HepG2 (cell line): ENCODE measurements at regions not wholly inside any gene's neighbourhood (a gene's known extent, or its start where the extent isn't known, plus 50 kb on each side); places are given as distances from the start of the nearest gene placed in this dataset.

Source experiments
- ATAC-seq: fragments of 200-7000 bp; cut with Tn5 transposase; 3 replicates; pipeline ENCODE4 v1.9.1; 2020; ENCODE audit warnings: mild to moderate bottlenecking, moderate library complexity
- BruUV-seq: library from RNA; stranded (reverse); fragments of 400-500 nt; replicated peaks from 2 replicates; lab custom pipeline; 2021; lab: Mats Ljungman, UMichigan
- CTCF ChIA-PET: fragments of 300-600 bp; formaldehyde crosslinking; extraction: SDS; loops from one replicate; lab custom pipeline; 2021; ENCODE audit warnings: low total read pairs, inconsistent platforms, low intra/inter-chr PET ratio; lab: Yijun Ruan, JAX
- POLR2A ChIA-PET: fragments of 350-600 bp; sonication (Branson Sonifier 250); formaldehyde crosslinking; loops from one replicate; lab custom pipeline; 2020; ENCODE audit warnings: antibody characterized with exemption, inconsistent platforms; lab: Yijun Ruan, JAX
- DNase-seq: peaks from one replicate; pipeline ENCODE4 v3.0.0-alpha.2; 2015; ENCODE audit warnings: low spot score
- FAIRE-seq: peaks from 3 replicates; lab custom pipeline; 2011; peaks lifted over from hg19 to GRCh38; lab: Jason Lieb, UNC
- H2AFZ ChIP-seq: one replicate; pipeline ENCODE4 v1.6.1; 2011; ENCODE audit warnings: low read length, inconsistent platforms
- H3K27ac ChIP-seq: fragments of 300-600 bp; 3 replicates; pipeline ENCODE4 v1.8.0; 2011; ENCODE audit warnings: mixed run types, mild to moderate bottlenecking, mixed read lengths, low read length, inconsistent platforms; ENCODE audit not compliant: insufficient read depth; ENCODE audit errors: extremely low read length
- H3K27me3 ChIP-seq, 2 experiments: fragments of 200-600 bp in 1 of 2; 2 replicates in 1 of 2; 3 replicates in 1 of 2; pipeline versions ENCODE4 v1.6.0 to v1.8.0; 2011; ENCODE audit warnings: low read length in 2 of 2, mild to moderate bottlenecking in 2 of 2, moderate library complexity in 2 of 2, inconsistent platforms in 1 of 2; ENCODE audit not compliant: insufficient read depth in 2 of 2, control insufficient read depth in 1 of 2
- H3K36me3 ChIP-seq, 2 experiments: fragments of 200-600 bp in 1 of 2; replicated peaks in 1 of 2; 2 replicates in 1 of 2; 3 replicates in 1 of 2; pipeline versions ENCODE4 v1.5.1 to v1.8.0; 2011; ENCODE audit warnings: low read length in 2 of 2, inconsistent platforms in 1 of 2; ENCODE audit not compliant: insufficient read depth in 2 of 2, control insufficient read depth in 1 of 2
- H3K4me1 ChIP-seq: 2 replicates; pipeline ENCODE4 v1.5.1; 2012; ENCODE audit warnings: low read length, inconsistent platforms; ENCODE audit not compliant: insufficient read depth
- H3K4me2 ChIP-seq: 2 replicates; pipeline ENCODE4 v1.6.0; 2011; ENCODE audit warnings: low read depth, low read length, inconsistent platforms
- H3K4me3 ChIP-seq, 3 experiments: fragments of 200-600 bp in 1 of 3; sonication (generic), shearing (Covaris generic) in 1 of 3; replicated peaks in 1 of 3; 2 replicates each; pipeline ENCODE4 v1.5.1; 2011 to 2016; ENCODE audit warnings: low read length in 3 of 3, inconsistent platforms in 2 of 3, low read depth in 2 of 3, mild to moderate bottlenecking in 2 of 3, control low read depth in 1 of 3, mixed read lengths in 1 of 3; ENCODE audit not compliant: insufficient read depth in 1 of 3
- H3K79me2 ChIP-seq: one replicate; pipeline ENCODE4 v1.6.1; 2011; ENCODE audit warnings: low read length, inconsistent platforms; ENCODE audit not compliant: insufficient read depth
- H3K9ac ChIP-seq: 2 replicates; pipeline ENCODE4 v1.6.0; 2011; ENCODE audit warnings: mild to moderate bottlenecking, low read depth, low read length, inconsistent platforms; ENCODE audit not compliant: insufficient read depth
- H3K9me3 ChIP-seq: 2 replicates; pipeline ENCODE4 v1.5.1; 2012; ENCODE audit warnings: mild to moderate bottlenecking, low read length
- H4K20me1 ChIP-seq: 2 replicates; pipeline ENCODE4 v1.6.0; 2011; ENCODE audit warnings: inconsistent platforms, mild to moderate bottlenecking, low read length, moderate library complexity; ENCODE audit not compliant: insufficient read depth
- CBX1 ChIP-seq: IDR thresholded peaks from one replicate; pipeline ENCODE4 v1.6.1; 2016; ENCODE audit warnings: antibody characterized with exemption, low read depth
- FLYWCH1 ChIP-seq: sonication (generic); formaldehyde crosslinking; IDR thresholded peaks from 2 replicates; pipeline ENCODE4 v1.8.1; 2023; ENCODE audit warnings: mild to moderate bottlenecking, missing genetic modification reagents
- KLF11 ChIP-seq: IDR thresholded peaks from 2 replicates; pipeline ENCODE4 v1.6.1; 2016; ENCODE audit warnings: missing compliant biosample characterization
- NFKB2 ChIP-seq: sonication (generic); formaldehyde crosslinking; IDR thresholded peaks from 2 replicates; pipeline ENCODE4 v1.4.0; 2020; ENCODE audit warnings: missing genetic modification reagents, borderline replicate concordance
- SMAD9 ChIP-seq: sonication (generic); formaldehyde crosslinking; IDR thresholded peaks from 2 replicates; pipeline ENCODE4 v1.5.1; 2020; ENCODE audit warnings: mild to moderate bottlenecking, missing genetic modification reagents
- SRY ChIP-seq: sonication (generic); formaldehyde crosslinking; IDR thresholded peaks from 2 replicates; pipeline ENCODE4 v1.8.0; 2022; ENCODE audit warnings: mild to moderate bottlenecking, missing genetic modification reagents
- TBX2 ChIP-seq: sonication (generic); formaldehyde crosslinking; IDR thresholded peaks from 2 replicates; pipeline ENCODE4 v1.5.0; 2020; ENCODE audit warnings: missing genetic modification reagents, mild to moderate bottlenecking, borderline replicate concordance
- TIGD3 ChIP-seq: sonication (generic); formaldehyde crosslinking; IDR thresholded peaks from 2 replicates; pipeline ENCODE4 v1.5.1; 2020; ENCODE audit warnings: mild to moderate bottlenecking, missing genetic modification reagents, borderline replicate concordance
- YY1 ChIP-seq: IDR thresholded peaks from 2 replicates; pipeline ENCODE4 v1.6.1; 2011; ENCODE audit warnings: low read length, low read depth, moderate library complexity, mild to moderate bottlenecking; ENCODE audit not compliant: insufficient read depth, insufficient replicate concordance
- ZFP37 ChIP-seq: sonication (generic); formaldehyde crosslinking; IDR thresholded peaks from 2 replicates; pipeline ENCODE4 v1.4.0; 2020; ENCODE audit warnings: missing genetic modification reagents, borderline replicate concordance
- ZKSCAN5 ChIP-seq: sonication (generic); formaldehyde crosslinking; IDR thresholded peaks from 2 replicates; pipeline ENCODE4 v1.5.1; 2020; ENCODE audit warnings: mild to moderate bottlenecking, missing genetic modification reagents
- ZNF24 ChIP-seq: fragments of 450-650 bp; IDR thresholded peaks from 2 replicates; pipeline ENCODE4 v1.6.1; 2017; ENCODE audit warnings: antibody characterized with exemption, mild to moderate bottlenecking
- ZNF513 ChIP-seq: sonication (generic); formaldehyde crosslinking; conservative IDR thresholded peaks from 2 replicates; pipeline ENCODE4 v1.5.0; 2020; ENCODE audit warnings: missing genetic modification reagents
- ZNF660 ChIP-seq: sonication (generic); formaldehyde crosslinking; IDR thresholded peaks from 2 replicates; pipeline ENCODE4 v1.5.1; 2020; ENCODE audit warnings: mild to moderate bottlenecking, low read depth, missing genetic modification reagents, borderline replicate concordance
- ZNF737 ChIP-seq: sonication (generic); formaldehyde crosslinking; IDR thresholded peaks from 2 replicates; pipeline ENCODE4 v1.5.0; 2020; ENCODE audit warnings: missing genetic modification reagents, mild to moderate bottlenecking, borderline replicate concordance
- ZSCAN5A ChIP-seq: sonication (generic); formaldehyde crosslinking; IDR thresholded peaks from 2 replicates; pipeline ENCODE4 v1.8.0; 2022; ENCODE audit warnings: mild to moderate bottlenecking, missing genetic modification reagents, borderline replicate concordance
- WGBS: methylation state at CpG from one replicate; pipeline ENCODE4 v1.1.6; 2017; ENCODE audit warnings: low lambda C conversion rate; 5-methylcytosine and 5-hydroxymethylcytosine counted together
- in situ Hi-C: cut with HindIII; loops from 2 replicates; pipeline ENCODE4 v1.10.0; 2017; ENCODE audit warnings: low pct_unique_long_range_greater_than_20kb; ENCODE audit not compliant: extremely low pct_ligation_motif_present
- intact Hi-C: fragments of 100-400 bp; cut with micrococcal nuclease; formaldehyde crosslinking; loops from one replicate; pipeline ENCODE4 v1.10.0; 2022; ENCODE audit not compliant: unreplicated experiment

GRCh38 chr5:52665559-52665958 lies 122.2 kb upstream of the ITGA1 start:
- ATAC-seq (no peak), FAIRE-seq (no peak), DNase-seq (no peak)
- Histone ChIP-seq H3K4me1 (no peaks in the 10 kb centered on the region), H2AFZ (no peak overlapping the region), H3K79me2 (no peaks in the 10 kb centered on the region), H3K36me3 (no peaks in the 10 kb centered on the region), H3K27ac (no peak overlapping the region), H3K9ac (no peak overlapping the region), H3K4me3 (no peak overlapping the region), H3K4me2 (no peak overlapping the region), H3K27me3 (peaks cover 0 to 6% of the 10 kb centered on the region in 2 experiments; a peak in 1 of 5 replicates), H4K20me1 (no peaks in the 10 kb centered on the region), H3K9me3 (no peaks in the 10 kb centered on the region)
- POLR2A ChIA-PET: no interaction called here
- no TSS peak for BruUV-seq
- TF ChIP-seq TBX2 (CRISPR knock-in tag) (no peak), NFKB2 (CRISPR knock-in tag) (no peak), ZFP37 (CRISPR knock-in tag) (no peak), TIGD3 (CRISPR knock-in tag) (no peak), ZNF513 (CRISPR knock-in tag) (no peak), ZKSCAN5 (no peak), CBX1 (no peak), KLF11 (CRISPR knock-in tag) (no peak), ZNF737 (CRISPR knock-in tag) (no peak), SMAD9 (CRISPR knock-in tag) (no peak), ZNF660 (no peak), ZNF24 (no peak), YY1 (no peak), SRY (CRISPR knock-in tag) (no peak), ZSCAN5A (CRISPR knock-in tag) (no peak), FLYWCH1 (CRISPR knock-in tag) (no peak)
- WGBS: 0% methylated on average over 2 of the region's 2 CpGs
- intact Hi-C loops (no loop called here), in situ Hi-C loops (loop anchor here (25.0 kb wide), 2 partner anchors 653 to 1278 kb away; partner anchors contain the start of gene ISL1)
- CTCF ChIA-PET: no interaction called here
